Hepatocyte (in vitro differentiated cells): ENCODE measurements at regions not wholly inside any gene's neighbourhood (a gene's known extent, or its start where the extent isn't known, plus 50 kb on each side); places are given as distances from the start of the nearest gene placed in this dataset.

ENCODE experiments used
- DNase-seq: peaks from one replicate; pipeline ENCODE4 v3.0.0-alpha.2; 2016; ENCODE audit warnings: low spot score
- H2AFZ ChIP-seq: fragments of 200-600 bp; sonication (generic); 2 replicates; pipeline ENCODE4 v1.6.0; 2016; ENCODE audit warnings: antibody characterized with exemption, mild to moderate bottlenecking
- H3K27ac ChIP-seq: fragments of 200-600 bp; sonication (generic); 2 replicates; pipeline ENCODE4 v1.5.1; 2016; ENCODE audit warnings: mild to moderate bottlenecking
- H3K27me3 ChIP-seq: fragments of 200-600 bp; sonication (generic); 2 replicates; pipeline ENCODE4 v1.6.1; 2016
- H3K36me3 ChIP-seq: fragments of 200-600 bp; sonication (generic); replicated peaks from 2 replicates; pipeline ENCODE4 v1.5.1; 2016; ENCODE audit warnings: low read depth; ENCODE audit not compliant: insufficient read depth
- H3K4me1 ChIP-seq: fragments of 200-600 bp; sonication (generic); 2 replicates; pipeline ENCODE4 v1.5.1; 2016; ENCODE audit warnings: mild to moderate bottlenecking, moderate library complexity; ENCODE audit not compliant: insufficient read depth
- H3K4me2 ChIP-seq: fragments of 200-600 bp; sonication (generic); 2 replicates; pipeline ENCODE4 v1.6.0; 2016
- H3K4me3 ChIP-seq: fragments of 200-600 bp; sonication (generic); 2 replicates; pipeline ENCODE4 v1.5.1; 2016; ENCODE audit warnings: mild to moderate bottlenecking
- H3K79me2 ChIP-seq: fragments of 200-600 bp; sonication (generic); 2 replicates; pipeline ENCODE4 v1.6.0; 2017; ENCODE audit warnings: mild to moderate bottlenecking
- H3K9me2 ChIP-seq: fragments of 200-600 bp; sonication (generic); replicated peaks from 2 replicates; pipeline ENCODE4 v1.6.0; 2017; ENCODE audit warnings: mild to moderate bottlenecking; ENCODE audit not compliant: insufficient read depth
- H3K9me3 ChIP-seq: fragments of 200-600 bp; sonication (generic); 2 replicates; pipeline ENCODE4 v1.5.1; 2016; ENCODE audit warnings: low read depth, mild to moderate bottlenecking
- H4K20me1 ChIP-seq: fragments of 200-600 bp; sonication (generic); 2 replicates; pipeline ENCODE4 v1.6.0; 2016; ENCODE audit warnings: mild to moderate bottlenecking; ENCODE audit not compliant: insufficient read depth, poor library complexity, severe bottlenecking
- CTCF ChIP-seq: fragments of 200-600 bp; sonication (generic); IDR thresholded peaks from 2 replicates; pipeline ENCODE4 v1.5.1; 2016; ENCODE audit warnings: antibody characterized with exemption, mild to moderate bottlenecking; ENCODE audit not compliant: poor library complexity
- EZH2 ChIP-seq: fragments of 200-600 bp; sonication (generic); IDR thresholded peaks from 2 replicates; pipeline ENCODE4 v1.6.1; 2016; ENCODE audit warnings: antibody characterized with exemption, mild to moderate bottlenecking, borderline replicate concordance
- EZH2phosphoT487 ChIP-seq: fragments of 200-600 bp; sonication (generic); IDR thresholded peaks from one replicate; pipeline ENCODE4 v1.6.1; 2018; ENCODE audit warnings: antibody characterized with exemption, mild to moderate bottlenecking, low read depth, moderate library complexity; ENCODE audit not compliant: unreplicated experiment, severe bottlenecking
- WGBS: methylation state at CpG from one replicate; pipeline ENCODE4 v1.1.6; 2016; ENCODE audit warnings: low lambda C conversion rate; ENCODE audit errors: missing lambda C conversion rate; 5-methylcytosine and 5-hydroxymethylcytosine counted together

GRCh38 chr7:66413379-66414114 lies 208.4 kb downstream of the TPST1 start:
- peak overlapping the region; percentile 9 for H3K4me3 ChIP-seq
- peak overlapping the region; percentile 63 for H2AFZ ChIP-seq
- H3K36me3 ChIP-seq, result no peaks in the 10 kb centered on the region
- WGBS, result 11% methylated on average over 34 of the region's 49 CpGs
- H3K9me2 ChIP-seq, result no peaks in the 10 kb centered on the region
- H3K79me2 ChIP-seq, result no peaks in the 10 kb centered on the region
- peak; percentile 95 for DNase-seq
- H3K27me3 ChIP-seq, result no peaks in the 10 kb centered on the region
- peak; percentile 57 for TF ChIP-seq CTCF
- TF ChIP-seq EZH2, result no peak
- H3K9me3 ChIP-seq, result no peaks in the 10 kb centered on the region
- H3K4me2 ChIP-seq, result peak overlapping the region; percentile 87
- no peaks in the 10 kb centered on the region for H4K20me1 ChIP-seq
- H3K4me1 ChIP-seq, result peaks cover 5% of the 10 kb centered on the region
- H3K27ac ChIP-seq, result peak overlapping the region; percentile 73

- Histone ChIP-seq H3K4me2 (no peak overlapping the region), H3K9me2 (no peaks in the 10 kb centered on the region), H3K27me3 (no peaks in the 10 kb centered on the region), H4K20me1 (no peaks in the 10 kb centered on the region), H2AFZ (no peak overlapping the region), H3K27ac (no peak overlapping the region), H3K4me1 (peaks cover 5% of the 10 kb centered on the region), H3K4me3 (no peak overlapping the region), H3K79me2 (no peaks in the 10 kb centered on the region), H3K36me3 (no peaks in the 10 kb centered on the region), H3K9me3 (no peaks in the 10 kb centered on the region)
- TF ChIP-seq CTCF, result no peak
- TF ChIP-seq EZH2phosphoT487, result no peak
- TF ChIP-seq EZH2, result no peak
- DNase-seq, result no peak
- WGBS, result 91% methylated on average over 4 of the region's 4 CpGs
These were observed 210.6 kb downstream of the TPST1 start for GRCh38 chr7:66415659-66416265.

- WGBS, result 96% methylated on average over 3 of the region's 3 CpGs
- DNase-seq, result no peak
- Histone ChIP-seq H3K4me2 (no peak overlapping the region), H2AFZ (no peak overlapping the region), H3K4me1 (peaks cover 5% of the 10 kb centered on the region), H4K20me1 (no peaks in the 10 kb centered on the region), H3K27me3 (no peaks in the 10 kb centered on the region), H3K27ac (no peak overlapping the region), H3K9me2 (no peaks in the 10 kb centered on the region), H3K79me2 (no peaks in the 10 kb centered on the region), H3K4me3 (no peak overlapping the region), H3K9me3 (no peaks in the 10 kb centered on the region), H3K36me3 (no peaks in the 10 kb centered on the region)
- TF ChIP-seq EZH2, result no peak
- TF ChIP-seq EZH2phosphoT487, result no peak
- no peak for TF ChIP-seq CTCF
These were observed 210.1 kb upstream of the KCTD7 start for GRCh38 chr7:66418537-66418936.

GRCh38 chr7:66419210-66419609 lies 209.5 kb upstream of the KCTD7 start:
- no peaks in the 10 kb centered on the region for H3K27me3 ChIP-seq
- 87% methylated on average over 3 of the region's 3 CpGs for WGBS
- H3K4me1 ChIP-seq, result no peaks in the 10 kb centered on the region
- H3K4me3 ChIP-seq, result no peak overlapping the region
- peak; percentile 25 for DNase-seq
- H4K20me1 ChIP-seq, result no peaks in the 10 kb centered on the region
- no peaks in the 10 kb centered on the region for H3K9me2 ChIP-seq
- H2AFZ ChIP-seq, result no peak overlapping the region
- no peaks in the 10 kb centered on the region for H3K9me3 ChIP-seq
- TF ChIP-seq CTCF, result no peak
- TF ChIP-seq EZH2, result no peak
- no peak for TF ChIP-seq EZH2phosphoT487
- no peak overlapping the region for H3K27ac ChIP-seq
- H3K36me3 ChIP-seq, result no peaks in the 10 kb centered on the region
- H3K4me2 ChIP-seq, result no peak overlapping the region
- H3K79me2 ChIP-seq, result no peaks in the 10 kb centered on the region
